Iris pigment epithelial cell (primary cell): ENCODE measurements at regions not wholly inside any gene's neighbourhood (a gene's known extent, or its start where the extent isn't known, plus 50 kb on each side); places are given as distances from the start of the nearest gene placed in this dataset.

Experiments used
- DNase-seq: peaks from one replicate; pipeline ENCODE4 v3.0.0-alpha.2; 2011; ENCODE audit warnings: low read depth

DNA sequence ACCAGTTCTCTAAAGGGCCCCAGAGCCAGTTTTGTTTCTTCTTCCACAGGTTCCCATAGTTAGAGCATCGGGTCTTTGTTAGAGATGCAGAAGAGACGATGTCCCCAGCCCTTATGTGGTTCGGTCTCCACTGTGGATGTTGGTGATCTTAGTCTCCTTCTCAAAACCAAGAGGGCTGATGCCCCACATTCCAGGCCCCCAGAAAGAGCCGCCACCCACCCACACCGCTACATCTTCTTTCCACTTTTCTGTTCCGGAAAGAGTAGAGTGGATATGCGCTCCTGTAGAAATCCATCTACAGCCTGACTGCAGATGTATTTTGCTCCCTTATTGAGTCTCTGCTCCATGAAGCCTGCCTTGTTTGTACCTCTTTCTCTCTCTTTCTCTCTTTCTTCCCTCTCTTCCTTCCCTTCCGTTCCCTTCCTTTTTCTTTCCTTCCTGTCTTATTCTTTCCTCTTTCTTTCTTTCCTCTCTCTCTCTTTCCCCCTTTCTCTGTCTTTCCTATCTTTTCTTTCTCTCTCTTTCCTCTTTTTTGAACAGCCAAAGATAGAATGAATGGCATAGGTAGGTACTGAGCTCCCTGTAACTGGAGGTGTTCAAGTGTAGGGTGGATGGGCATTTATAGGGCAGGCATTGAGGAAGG, 224.3 kb downstream of the SEC14L1 start:
- DNase-seq, result no peak

DNA sequence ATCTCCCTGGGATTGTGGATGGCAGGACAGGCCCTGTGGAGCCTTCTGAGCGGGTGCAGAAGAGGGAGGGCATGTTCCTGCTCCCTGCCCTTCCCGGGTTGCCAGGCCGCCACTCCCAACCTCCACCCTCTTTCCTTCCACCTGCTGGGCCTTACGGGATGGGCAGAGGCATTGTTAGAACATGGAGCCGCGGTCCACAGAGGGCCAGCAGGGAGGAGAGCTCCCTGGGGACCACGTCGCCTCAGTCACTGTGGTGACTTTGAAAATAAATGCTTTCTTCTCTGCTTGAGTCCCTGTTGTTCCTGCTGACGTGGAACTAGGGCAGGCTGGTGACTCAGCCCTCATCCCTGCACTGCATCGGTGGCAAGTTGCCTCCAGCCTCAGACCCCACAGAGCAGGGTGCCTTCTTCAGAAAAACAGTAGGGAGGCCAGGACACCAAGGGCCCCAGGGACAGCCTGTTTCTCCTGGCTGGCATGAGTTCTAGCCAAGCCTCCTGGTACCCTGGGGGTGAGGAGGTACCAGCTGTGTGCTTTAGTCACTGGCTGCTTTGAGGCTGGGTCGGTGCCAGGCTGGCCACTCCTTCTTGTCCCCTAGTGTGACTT, 224.9 kb downstream of the SEC14L1 start:
- DNase-seq, result peak; percentile 90

DNA sequence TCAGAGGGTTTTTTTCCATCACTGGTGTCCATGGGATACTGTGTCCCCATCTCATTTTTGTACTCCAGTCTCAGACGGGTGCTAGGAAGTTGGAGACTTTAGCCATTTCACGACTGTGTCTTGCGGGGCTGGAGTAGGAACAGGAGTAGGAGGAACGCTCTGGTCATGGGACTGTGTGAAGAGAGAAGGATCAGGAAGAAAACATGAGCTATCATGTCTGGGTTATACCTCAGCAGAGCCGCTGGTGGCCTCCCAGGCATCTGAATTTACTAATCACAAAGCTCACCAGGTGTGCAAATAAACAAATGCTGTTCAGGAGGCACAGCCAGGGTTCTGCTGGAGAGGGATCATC, 225.4 kb downstream of the SEC14L1 start:
- peak; percentile 29 for DNase-seq

GRCh38 chr17:77366558-77367245, 225.9 kb downstream of the SEC14L1 start:
- DNase-seq, result peak; percentile 86

DNA sequence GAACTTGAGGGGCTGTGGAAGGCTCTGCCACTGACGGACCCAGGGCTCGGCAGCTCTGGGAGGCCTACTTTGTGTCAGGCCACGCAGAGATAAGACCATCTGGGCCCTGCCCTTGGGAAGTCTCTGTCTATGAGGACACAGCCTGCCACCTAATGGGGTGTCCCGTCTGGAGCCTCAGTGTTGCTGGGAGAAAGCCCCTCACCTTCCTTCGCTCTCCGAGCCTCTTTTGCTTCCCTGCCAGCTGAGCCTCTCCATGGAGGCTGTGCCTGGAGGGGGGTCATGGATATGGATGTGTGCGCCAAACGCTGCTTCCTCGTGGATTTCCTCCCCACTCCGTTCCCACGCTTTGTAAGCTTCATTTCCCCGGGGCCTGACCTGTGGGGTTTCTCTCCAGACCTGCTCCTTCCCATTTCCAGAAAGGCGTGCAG, 228.8 kb downstream of the SEC14L1 start:
- no peak for DNase-seq

GRCh38 chr17:77370586-77370985, 229.8 kb downstream of the SEC14L1 start:
- DNase-seq, result no peak

DNA sequence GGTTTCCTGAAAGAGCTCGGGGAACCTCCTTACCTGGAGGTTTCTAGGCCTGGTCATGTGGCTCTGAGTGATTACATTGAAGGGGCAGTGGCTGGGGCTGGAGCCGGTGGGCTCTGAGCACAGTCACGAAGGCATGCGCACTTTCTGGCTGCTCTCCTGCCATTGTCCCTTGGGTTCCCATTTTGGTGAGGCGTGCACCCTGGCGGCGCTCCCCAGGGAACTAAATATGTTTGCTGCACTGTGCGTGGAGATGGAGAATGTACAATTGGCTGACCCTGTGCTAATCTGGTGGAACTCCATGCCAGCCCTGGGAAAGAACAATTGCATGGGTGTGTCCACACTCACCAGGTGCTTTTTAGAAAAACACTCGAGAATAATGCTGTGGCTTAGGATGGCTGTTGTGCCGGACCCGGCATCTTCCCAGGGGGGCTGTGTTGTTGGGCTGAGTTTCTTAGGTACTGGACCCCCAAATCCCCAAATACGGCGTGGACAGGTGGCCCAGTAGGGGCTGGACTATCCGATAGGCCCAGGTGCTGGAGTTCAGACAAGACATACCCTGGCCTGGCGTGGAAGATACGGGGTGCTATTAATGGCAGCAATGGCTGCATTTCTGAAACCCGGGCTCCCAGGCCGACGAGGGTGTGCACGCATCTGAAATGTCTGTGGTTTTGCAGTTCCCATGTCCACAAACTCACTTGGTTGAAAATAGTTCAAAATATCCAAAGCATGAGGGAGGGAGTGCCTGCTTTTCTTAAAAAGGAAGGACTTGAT, 230.5 kb downstream of the SEC14L1 start:
- DNase-seq, result peak; percentile 73

DNA sequence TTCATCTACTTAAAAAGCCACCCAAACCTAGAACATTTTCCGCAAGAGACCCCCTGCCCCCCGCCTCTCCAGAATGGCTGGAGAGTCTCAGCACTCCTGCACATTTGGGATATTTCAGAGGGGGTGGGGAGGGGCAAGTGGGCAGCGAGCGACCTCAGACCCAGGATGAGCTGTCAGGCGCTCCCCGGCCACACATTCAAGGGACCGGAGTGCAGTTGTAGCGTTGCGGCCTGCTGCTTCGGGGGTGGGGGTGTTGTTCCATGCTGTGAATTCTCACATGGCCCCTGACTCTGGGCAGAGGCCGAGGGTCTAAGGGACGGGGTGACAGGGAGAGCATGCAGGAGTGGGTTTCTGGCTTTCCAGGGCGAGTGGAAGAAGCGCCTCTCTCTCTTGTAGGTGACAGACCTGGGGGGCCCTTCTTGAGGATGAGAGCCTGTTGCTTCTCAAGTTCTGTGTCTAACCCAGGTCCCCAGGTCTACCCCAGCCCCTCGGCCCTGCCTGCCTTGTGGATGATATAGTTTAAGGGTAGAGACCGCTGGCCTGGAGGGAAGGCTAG, 231.2 kb downstream of the SEC14L1 start:
- no peak for DNase-seq

DNA sequence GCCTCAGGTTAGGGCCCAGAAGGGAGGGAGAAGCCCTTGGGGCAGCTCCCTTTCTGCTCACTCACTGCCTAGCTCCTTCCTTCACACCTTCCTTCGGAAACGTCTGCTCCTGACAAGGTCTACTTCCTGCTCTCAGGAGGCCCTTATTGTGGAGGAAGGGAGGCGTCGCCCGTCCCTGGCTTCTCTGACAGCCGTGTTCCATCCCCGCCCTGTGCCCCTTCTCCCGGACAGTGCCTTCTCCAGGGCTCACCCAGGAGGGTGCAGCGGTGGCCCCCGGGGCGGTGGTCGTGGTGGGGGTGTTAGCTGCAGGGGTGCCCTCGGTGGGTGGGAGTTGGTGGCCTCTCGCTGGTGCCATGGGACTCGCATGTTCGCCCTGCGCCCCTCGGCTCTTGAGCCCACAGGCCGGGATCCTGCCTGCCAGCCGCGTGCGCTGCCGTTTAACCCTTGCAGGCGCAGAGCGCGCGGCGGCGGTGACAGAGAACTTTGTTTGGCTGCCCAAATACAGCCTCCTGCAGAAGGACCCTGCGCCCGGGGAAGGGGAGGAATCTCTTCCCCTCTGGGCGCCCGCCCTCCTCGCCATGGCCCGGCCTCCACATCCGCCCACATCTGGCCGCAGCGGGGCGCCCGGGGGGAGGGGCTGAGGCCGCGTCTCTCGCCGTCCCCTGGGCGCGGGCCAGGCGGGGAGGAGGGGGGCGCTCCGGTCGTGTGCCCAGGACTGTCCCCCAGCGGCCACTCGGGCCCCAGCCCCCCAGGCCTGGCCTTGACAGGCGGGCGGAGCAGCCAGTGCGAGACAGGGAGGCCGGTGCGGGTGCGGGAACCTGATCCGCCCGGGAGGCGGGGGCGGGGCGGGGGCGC, 231.9 kb downstream of the SEC14L1 start:
- DNase-seq, result peak; percentile 62

DNA sequence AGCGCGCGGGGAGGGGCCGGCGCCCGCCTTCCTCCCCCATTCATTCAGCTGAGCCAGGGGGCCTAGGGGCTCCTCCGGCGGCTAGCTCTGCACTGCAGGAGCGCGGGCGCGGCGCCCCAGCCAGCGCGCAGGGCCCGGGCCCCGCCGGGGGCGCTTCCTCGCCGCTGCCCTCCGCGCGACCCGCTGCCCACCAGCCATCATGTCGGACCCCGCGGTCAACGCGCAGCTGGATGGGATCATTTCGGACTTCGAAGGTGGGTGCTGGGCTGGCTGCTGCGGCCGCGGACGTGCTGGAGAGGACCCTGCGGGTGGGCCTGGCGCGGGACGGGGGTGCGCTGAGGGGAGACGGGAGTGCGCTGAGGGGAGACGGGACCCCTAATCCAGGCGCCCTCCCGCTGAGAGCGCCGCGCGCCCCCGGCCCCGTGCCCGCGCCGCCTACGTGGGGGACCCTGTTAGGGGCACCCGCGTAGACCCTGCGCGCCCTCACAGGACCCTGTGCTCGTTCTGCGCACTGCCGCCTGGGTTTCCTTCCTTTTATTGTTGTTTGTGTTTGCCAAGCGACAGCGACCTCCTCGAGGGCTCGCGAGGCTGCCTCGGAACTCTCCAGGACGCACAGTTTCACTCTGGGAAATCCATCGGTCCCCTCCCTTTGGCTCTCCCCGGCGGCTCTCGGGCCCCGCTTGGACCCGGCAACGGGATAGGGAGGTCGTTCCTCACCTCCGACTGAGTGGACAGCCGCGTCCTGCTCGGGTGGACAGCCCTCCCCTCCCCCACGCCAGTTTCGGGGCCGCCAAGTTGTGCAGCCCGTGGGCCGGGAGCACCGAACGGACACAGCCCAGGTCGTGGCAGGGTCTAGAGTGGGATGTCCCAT, 232.8 kb downstream of the SEC14L1 start:
- DNase-seq, result peak; percentile 47

GRCh38 chr17:77374170-77374936, 233.6 kb downstream of the SEC14L1 start:
- DNase-seq, result peak; percentile 87

DNA sequence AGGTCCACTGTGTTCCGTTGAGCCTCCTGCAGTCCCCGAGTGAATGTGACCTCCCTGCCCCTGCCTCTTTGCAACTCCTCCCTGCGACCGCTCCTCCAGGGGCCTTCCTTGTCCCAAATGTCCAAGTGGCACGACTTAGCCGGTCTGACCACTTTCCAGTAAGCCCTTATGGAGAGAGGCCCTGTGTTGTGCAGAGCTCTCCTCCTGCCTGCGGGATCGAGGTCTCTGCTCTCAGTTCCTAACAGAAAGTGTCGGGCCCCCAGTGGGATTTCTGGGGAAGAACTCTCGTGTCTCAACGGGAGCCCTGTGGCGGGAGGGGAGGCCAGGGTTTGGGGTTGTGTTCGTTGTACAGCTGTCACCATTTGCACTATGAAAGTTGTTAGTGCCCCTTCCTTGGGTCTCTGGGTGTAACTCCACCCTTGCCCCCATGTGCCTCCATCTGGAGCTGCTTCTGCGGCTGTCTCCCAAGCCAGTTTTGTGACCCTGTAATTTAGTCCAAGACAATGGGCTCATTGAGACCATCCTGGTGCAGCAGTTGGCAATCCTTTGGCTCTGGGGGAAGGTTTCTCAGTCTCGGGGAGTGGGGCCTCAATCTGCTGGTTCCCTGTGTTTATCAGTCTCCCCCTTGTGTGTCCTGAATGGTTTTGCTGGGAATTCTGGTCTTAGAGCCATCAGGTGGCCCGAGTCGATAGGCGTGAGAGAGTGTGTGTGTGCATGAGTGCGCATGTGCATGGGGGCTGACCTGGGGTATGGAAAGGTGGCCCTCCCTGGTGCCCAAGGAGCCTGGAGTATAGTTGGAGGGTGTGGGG, 234.5 kb downstream of the SEC14L1 start:
- DNase-seq, result no peak

GRCh38 chr17:77375917-77376651, 235.3 kb downstream of the SEC14L1 start:
- peak; percentile 87 for DNase-seq

DNA sequence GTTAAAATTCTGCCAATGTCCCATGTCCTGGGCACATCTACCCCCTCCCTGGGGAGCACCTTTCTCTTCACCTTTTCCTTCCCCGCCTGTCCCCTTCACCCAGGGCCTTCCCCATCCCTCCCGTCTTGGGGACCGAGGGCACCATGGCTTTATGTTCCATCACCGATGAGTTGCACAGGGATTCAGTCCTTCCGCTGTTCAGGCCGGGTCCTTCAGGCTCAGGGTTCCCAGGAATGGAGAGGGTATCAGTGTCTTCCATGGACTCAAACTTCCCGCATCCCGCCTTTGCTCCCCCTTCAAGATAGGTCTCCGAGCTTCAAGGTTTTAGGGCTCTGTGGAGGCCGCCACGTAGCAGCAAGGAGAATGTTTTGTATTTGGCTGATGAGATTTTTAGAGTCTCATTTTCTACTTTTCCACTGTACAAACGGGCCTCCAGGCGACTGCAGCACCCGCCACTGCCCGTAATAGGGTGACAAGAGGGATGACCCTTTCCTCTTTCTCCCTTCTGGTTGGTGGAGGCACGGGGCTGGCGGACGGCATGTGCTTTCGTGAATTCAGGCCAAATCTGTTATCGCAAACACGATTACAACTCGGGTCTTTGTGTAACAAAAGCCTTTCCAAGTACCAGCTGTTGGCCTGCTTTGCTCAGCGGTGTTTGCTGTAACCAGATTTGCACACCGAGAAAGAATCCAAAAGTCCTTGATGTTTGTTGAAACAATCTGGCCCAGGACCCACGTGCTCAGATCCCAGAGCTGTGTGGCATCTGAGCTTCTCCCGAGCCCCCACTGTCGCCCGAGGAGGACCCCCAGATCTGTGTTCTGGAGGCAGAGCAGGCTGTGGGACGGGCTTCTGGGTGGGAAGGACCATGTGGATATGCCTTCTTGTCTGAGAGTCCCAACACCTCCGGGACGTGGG, 236.3 kb downstream of the SEC14L1 start:
- peak; percentile 75 for DNase-seq

- DNase-seq, result no peak
These were observed 237.0 kb downstream of the SEC14L1 start for GRCh38 chr17:77377710-77378235.

- no peak for DNase-seq
These were observed 237.7 kb downstream of the SEC14L1 start for GRCh38 chr17:77378318-77379064.
